GM18519 (cell line): ENCODE measurements at regions not wholly inside any gene's neighbourhood (a gene's known extent, or its start where the extent isn't known, plus 50 kb on each side); places are given as distances from the start of the nearest gene placed in this dataset.

Experiments
- ATAC-seq: cut with Tn5 transposase; IDR thresholded peaks from one replicate; pipeline ENCODE4 v1.9.1; 2021; ENCODE audit warnings: mild to moderate bottlenecking, moderate library complexity; ENCODE audit not compliant: unreplicated experiment, low FRiP score

DNA sequence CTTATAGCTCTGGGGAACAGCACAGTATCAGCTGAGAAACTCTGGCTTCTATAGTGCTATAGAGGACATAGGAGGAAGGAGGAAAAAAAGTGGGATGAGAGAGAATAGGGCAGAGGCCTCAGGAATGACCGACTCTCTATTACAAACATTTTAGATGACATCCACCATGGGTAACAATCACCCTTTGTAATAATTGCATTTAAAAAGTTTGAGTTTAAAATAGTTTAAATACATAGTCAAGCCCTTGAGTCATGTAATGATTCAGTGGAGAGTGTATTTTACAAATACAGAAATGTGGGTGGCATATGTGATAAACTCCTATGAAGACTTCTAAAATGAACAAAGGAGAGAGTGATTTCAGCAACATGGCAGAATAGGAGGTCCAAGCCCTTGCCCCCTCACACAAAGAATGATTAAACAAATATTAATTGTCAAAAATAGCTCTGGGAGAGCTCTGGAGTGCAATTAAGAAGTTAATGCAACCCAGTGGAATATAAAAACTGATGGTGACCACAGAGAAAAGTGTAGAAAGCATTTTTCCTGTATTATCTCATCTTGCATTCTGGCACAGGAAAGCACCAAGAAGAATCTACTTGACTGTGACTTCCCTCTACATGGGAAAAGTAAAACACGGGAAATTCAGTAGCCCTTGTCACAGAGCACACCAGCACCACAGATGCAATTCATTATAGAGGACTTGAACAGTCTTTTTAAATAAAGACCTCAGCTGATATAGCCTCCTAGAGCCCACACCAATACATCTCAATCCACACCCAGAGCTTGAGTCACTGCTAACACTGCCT lies 569.0 kb upstream of the SORCS1 start:
- no peak for ATAC-seq

DNA sequence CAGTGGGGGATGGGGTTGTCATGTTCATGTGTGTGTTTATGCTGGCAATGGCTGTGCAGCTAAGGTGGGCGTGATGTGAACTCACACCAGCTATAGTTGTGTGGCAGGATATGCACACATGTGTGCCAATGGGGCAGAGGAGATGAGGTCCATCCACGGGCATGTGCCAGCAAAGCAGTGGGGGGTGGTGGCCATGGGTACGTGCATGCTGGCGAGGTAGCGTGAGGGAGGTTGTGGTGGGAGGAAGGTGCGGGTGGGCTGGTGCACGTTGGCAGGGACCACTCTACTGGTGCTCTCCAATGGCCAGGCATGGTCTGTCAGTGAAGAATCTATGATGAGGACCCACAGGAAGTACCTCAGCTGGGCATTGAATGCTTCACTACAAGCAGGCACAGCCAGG lies 567.5 kb upstream of the SORCS1 start:
- ATAC-seq: no peak

DNA sequence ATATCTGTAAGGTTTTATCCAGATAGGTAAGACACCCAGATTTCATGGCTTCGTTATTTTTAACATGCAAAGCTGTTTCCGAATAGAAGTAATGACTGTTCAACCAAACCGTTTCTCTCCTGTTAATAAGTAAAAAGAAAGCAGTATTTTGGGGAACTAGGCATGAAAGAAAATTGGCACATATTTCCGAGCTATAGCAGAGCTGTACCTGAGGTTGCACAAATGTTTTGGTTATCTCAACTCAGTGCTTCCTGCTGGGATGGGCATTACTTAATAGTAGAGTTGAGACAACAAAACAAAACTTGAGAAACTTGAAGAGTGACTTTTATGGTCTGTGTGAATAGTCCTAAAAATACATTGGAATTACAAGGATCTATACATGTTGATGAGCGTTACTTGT lies 564.3 kb upstream of the SORCS1 start:
- no peak for ATAC-seq

DNA sequence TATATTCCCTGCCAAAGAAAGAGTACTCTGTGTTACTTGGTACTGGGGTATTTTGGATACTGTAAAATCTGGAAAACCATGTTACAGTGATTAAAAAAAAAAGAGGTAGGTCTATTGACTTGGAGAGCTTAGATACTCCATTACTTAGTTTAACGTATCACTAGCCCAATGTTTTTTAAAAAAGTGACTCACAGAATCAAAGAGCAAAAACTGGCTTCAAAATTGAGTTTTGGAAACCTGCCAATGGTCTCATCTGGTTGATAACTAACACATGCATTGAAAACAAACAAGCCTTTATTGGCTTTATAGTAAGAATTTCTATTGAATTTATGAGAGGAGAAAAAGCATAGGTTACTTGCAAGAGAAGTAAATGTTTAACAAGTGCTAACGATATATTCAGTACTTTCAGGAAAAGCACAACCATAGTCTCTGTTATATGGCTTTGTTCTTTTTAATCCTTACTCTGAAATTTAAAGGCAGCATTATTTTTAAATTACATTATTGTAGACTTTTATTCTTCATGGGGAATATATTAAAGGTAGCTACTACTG lies 563.3 kb upstream of the SORCS1 start:
- ATAC-seq: no peak

DNA sequence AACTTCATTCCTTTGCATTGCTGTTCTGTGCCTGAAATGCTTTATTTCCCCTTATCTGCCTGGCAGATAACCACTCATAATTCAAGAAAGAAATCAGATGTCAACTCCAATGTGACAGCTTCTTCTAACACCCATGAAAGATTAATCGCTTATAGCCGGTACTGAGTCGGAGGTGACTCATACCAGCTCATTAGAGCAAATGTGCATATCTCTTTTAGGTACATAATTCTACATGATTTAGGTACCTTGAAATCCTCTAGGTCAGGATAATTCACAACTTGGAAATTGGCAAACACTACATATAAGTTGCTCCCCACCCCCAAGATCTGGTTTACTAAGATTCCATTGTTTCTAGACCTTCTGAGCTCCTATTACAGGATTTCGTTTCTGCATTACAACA lies 554.4 kb upstream of the SORCS1 start:
- ATAC-seq: no peak

DNA sequence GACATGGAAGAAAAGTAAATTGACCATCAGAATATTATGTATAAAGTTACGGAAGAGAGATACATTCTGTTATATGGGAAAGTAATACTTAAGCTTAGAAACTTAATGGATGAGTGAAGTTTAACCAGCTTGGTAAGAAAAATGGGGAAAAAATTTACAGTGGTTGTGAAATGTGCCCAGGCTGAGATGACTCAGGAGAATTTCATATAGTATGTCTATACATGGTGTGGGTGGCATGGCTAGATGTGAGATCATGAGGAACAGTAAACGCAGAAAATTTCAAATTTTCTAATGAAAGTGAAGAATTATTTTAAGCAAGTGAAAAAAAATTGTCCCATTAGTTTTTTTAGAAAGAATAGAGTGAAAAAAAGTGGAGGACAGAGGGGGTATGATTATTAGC lies 552.5 kb upstream of the SORCS1 start:
- ATAC-seq: no peak

DNA sequence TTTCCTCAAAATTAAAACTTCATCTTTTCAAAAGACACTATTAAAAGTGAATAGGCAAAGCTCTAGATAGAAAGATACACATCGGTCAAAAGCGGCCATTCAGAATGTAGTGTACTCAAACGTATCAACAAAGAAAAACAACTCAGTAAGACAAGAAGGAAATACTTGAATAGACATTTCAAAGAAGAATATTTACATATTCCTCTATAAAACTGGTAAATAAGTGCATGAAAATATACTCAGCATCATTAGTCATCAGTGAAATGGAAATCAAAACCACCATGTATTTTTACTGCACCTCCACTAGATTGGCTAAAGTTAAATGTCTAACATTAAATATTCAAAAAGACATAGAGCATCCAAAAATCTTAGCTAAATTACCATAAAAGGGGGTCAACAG lies 551.1 kb upstream of the SORCS1 start:
- no peak for ATAC-seq

DNA sequence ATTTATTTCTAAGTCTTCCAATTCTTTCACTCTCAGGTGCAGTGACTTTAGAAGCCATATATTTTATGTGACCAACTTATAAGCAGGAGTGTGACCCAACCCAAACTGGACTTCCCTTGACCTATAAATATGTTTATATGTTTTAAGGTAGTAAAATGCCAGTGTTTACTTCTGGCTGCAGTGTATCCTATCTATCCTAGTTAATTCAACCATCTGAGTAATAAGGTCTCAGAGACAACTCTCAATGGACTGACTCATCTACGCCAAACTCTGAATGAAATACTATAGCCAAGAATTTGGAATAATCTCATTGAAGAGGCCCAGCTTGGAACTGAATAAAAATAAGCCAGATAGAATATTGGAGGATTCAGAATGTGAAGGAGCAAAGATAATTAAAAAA lies 544.5 kb upstream of the SORCS1 start:
- ATAC-seq: no peak

DNA sequence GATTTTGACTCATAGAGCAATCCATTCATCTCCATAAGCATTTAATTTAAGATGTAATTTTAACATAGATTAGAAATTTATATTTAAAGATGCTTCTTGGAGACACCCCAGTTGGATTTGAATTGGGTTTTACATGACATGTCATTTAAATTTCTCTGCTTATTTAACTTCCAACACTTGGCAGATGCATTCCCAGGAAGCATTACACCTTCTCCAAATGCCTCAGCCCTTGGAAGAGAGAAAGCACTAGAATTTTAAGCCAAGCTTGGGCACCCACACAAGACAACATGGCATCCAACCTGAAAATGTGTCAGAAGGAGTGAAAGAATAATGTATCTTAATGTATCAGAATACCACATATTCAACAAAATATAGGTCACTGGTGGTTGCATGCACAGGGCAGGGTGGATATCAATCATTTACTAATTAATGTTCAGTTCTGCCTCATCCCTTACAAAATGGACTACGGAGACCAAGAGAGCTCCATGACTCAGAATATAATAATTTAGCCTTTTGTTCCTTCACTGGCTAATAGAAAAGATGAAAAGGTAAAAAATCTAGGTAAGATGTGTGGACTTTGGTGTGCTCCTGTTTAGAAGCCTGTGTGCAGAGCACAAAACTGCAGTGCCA lies 541.7 kb upstream of the SORCS1 start:
- ATAC-seq: no peak

DNA sequence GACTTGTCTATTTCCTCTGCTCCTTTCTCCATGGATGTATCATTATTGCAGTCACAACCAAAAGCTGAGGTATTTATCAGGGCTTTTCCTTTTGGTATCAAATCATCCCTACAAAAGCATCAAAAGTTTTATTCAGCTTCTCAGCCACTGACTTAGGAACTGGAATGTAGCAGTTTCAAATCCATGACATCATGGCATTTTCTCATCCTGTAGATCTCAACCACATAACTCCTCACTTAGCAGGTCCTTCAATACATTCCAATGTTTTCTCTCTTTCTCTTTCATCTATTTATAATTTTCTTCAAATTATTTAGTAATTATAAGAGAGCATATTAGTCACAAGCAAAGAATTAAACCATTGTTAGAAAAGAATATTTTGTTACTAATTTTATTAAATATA lies 537.4 kb upstream of the SORCS1 start:
- ATAC-seq: no peak

DNA sequence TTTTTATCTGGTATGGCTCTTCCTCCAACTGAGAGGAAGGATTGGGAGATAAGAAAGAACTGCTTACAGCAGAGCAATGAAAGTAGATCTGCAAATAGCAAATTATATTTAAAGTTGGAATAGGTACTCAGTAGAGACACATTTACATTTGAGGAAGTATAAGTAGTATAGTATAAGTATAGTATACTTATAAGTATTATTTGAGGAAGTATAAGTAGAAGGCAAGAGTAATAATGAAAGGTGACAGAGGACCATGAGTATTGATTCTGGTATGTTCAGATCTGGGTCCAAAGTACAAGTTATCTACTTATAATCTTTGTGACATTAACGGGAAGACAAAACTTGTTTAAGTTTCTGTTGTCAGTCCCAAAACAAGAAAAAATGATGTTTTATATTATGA lies 527.6 kb upstream of the SORCS1 start:
- peak; percentile 41 for ATAC-seq

DNA sequence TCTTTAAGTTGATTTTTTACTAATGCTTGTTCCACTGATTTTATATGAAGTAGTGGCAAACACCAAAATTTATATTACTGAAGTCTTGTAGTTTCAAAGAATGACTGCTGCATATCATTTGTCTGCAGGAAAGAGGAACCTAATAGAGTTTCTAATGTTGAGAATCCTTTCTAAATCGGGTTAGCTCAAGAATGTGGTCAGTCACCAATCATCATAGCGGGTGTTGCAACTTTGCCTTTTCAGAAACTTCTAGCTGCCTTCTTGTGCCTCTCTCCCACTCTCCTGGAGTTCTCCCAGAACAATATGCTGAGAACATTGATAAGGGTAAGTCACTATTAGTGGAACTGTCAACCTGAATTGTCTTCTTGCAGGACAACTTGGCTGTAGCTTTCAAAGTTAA lies 524.8 kb upstream of the SORCS1 start:
- peak; percentile 41 for ATAC-seq

DNA sequence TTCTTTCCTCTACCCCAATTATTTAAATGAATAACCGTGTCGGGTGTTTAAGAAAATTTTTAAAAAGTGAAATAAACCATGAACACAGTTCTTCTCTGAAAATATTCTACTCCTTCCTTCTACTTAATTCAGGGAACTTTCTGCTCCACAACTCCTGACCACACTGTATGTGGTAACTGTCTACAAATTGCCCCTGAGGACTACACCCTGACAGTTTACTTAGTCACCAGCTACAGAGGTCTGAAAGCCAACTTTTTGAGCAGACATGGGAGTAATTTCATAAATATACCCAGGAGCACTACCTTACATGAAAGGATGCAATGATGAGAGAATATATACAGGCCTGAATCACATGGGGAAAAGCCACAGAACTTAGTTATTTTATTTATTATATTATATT lies 523.2 kb upstream of the SORCS1 start:
- no peak for ATAC-seq

DNA sequence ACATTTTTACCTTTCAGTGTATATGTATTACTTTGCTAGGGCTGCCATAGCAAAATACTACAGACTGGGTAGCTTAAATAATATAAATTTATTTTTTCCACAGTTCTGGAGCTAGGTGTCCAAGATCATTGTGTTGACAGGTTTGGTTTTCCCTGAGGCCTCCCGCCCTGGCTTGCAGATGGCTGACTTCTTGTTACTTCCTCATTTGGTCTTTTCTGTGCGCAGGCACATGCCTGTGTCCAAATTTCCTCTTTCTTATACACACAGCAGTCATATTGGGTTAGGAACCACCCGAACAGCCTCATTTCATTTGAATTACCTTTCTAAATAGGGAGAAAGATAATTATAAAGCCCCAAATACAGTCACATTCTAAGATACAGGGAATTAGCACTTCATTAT lies 521.6 kb upstream of the SORCS1 start:
- ATAC-seq: no peak

DNA sequence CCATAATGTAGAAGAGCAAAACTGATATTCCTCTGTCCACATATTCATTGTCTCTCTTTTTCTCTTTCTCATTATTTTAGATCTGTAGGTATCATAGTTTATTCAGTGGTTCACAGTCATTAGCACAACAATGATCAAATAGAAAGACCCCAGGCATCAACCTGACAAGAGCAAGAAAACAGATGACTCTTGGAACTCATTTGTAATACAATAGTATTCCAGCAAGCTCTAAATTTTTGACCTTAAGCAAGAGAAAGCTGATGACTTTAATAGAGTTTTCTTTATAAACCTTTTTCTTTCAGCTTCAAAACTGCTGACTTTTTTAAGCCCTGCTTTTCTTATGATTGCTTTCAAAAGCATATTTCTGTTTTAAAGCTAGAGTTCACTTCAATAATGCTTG lies 507.5 kb upstream of the SORCS1 start:
- ATAC-seq: no peak

DNA sequence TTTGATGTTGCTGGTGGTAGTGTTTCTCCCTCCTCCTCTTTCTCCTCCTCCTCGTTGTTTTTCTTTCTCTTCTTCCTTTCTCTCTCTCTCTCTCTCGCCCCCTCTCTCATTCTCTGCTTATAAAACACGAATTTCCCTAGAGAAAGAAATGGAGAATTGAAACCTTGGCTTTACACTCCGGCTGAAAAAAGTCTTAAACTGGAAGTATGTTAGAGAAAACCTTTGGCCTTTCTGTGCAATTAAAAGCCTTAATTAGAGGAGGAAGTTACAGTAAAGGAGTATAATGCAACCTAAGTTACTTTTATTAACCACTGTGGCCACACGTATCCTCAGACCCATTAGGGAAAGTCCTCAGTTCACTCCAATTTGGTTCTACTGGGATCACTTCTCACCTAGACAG lies 501.7 kb upstream of the SORCS1 start:
- no peak for ATAC-seq

DNA sequence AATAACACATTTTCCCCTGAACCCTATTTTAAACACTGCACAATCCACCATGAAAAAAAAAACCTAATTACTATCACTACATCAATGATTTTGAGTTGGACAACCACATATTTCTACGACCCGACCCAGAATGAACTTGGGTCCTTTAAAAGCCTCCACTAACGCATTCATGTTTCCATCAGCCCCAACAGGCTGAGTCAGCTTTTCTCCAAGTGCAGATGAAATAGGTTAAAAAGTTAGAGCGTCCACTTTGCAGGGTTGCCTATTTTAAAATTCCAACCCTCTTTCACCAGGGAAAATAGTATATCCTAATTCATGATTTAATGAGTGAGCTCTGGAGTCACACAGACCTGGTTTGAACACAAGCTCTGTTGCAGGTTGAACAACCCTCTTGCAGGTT lies 501.0 kb upstream of the SORCS1 start:
- ATAC-seq: no peak

DNA sequence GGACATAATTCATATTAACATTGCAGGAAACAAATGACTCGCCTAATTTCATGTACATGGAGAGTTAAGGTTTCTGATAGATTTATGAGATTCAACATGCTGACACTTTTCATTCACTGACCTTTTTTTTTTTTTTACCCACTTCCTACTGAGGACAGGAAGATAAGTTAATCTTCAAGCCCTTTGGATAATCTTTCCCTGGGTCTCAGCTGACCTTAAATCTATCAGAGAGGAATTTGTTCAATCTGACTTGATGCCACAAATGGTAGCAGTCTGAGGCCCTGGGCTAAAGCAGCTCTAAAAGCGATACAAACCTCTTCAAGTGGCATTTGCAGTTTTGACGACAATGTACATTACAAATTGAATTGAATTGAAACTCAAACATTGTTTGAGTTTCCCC lies 493.3 kb upstream of the SORCS1 start:
- no peak for ATAC-seq

DNA sequence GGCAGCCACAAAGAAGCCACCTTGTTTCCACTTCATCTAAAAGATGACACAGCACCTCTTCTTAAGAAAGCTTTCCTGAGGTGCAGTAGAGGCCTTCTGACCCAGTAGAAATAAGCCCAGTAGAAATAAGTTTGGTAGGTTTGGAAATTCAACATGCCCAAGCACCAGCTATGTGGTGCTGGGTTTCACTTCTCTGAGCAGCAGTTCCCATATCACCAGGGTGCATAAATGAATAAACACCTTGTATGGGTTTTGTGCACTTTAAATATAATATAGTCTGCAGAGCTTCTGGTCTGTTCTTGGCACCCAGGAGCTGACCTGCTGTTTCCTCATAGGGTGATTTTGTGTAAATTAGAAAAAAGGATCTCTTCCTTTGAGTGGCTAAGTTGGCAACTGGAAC lies 492.4 kb upstream of the SORCS1 start:
- no peak for ATAC-seq

DNA sequence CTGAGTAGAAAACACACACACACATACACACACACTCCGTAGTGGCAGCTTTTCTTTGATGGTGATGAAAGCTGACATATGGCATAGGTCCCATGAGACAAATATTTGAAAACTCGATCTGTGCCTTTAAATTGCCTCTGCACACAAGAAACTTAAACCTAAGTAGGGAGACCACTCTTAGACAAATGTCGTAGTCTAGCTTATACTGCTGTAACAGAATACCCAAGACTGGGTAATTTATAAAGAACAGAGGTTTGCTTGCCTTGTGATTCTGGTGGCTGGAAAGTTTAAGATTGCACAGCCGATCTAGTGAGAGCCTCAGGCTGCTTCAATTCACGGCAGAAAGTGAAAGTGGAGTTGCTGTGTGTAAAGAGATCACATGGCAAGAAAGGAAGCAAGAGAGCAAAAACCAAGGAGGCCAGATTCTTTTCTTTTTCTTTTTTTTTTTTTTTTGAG lies 489.4 kb upstream of the SORCS1 start:
- ATAC-seq: peak; percentile 92

DNA sequence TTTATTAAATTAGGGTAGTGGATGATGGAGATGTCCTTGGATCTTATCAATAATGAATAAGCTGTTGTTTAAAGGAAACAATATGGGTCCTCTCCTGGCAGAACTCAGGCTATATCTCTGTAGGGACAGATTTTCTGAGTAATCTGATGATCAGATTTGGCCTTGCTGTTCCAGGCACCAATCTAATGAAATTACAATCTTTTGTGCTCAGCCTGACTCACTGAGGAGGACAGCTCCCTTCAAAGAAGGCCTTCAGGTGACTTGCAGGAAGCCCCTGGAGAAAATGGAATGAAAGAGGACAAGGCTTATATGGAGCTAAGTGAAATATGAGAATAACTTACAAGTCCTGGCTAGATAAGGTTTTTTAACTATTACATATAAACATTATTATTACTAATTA lies 486.4 kb upstream of the SORCS1 start:
- ATAC-seq: no peak

DNA sequence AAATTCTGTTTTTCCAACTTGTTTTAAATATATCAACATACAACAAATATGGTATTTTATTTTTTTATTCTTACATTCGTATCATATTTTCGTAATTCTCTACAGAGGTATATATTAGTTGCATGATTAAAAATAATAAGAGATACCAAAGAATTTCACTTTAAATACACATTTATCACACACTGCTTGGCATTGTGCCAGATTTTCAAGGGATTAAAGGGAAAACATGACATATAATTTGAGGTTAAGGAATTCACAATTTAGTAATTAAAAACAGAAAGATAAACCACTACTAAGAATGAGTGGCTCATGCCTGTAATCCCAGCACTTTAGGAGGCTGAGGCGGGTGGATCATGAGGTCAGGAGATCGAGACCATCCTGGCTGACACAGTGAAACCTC lies 484.7 kb upstream of the SORCS1 start:
- no peak for ATAC-seq
